HepG2 (cell line): ENCODE measurements at regions not wholly inside any gene's neighbourhood (a gene's known extent, or its start where the extent isn't known, plus 50 kb on each side); places are given as distances from the start of the nearest gene placed in this dataset.

ENCODE experiments used
- ATAC-seq: fragments of 200-7000 bp; cut with Tn5 transposase; 3 replicates; pipeline ENCODE4 v1.9.1; 2020; ENCODE audit warnings: mild to moderate bottlenecking, moderate library complexity
- BruUV-seq: library from RNA; stranded (reverse); fragments of 400-500 nt; replicated peaks from 2 replicates; lab custom pipeline; 2021; lab: Mats Ljungman, UMichigan
- CTCF ChIA-PET: fragments of 300-600 bp; formaldehyde crosslinking; extraction: SDS; loops from one replicate; lab custom pipeline; 2021; ENCODE audit warnings: low total read pairs, inconsistent platforms, low intra/inter-chr PET ratio; lab: Yijun Ruan, JAX
- POLR2A ChIA-PET: fragments of 350-600 bp; sonication (Branson Sonifier 250); formaldehyde crosslinking; loops from one replicate; lab custom pipeline; 2020; ENCODE audit warnings: antibody characterized with exemption, inconsistent platforms; lab: Yijun Ruan, JAX
- DNase-seq: peaks from one replicate; pipeline ENCODE4 v3.0.0-alpha.2; 2015; ENCODE audit warnings: low spot score
- FAIRE-seq: peaks from 3 replicates; lab custom pipeline; 2011; peaks lifted over from hg19 to GRCh38; lab: Jason Lieb, UNC
- H2AFZ ChIP-seq: one replicate; pipeline ENCODE4 v1.6.1; 2011; ENCODE audit warnings: low read length, inconsistent platforms
- H3K27ac ChIP-seq: fragments of 300-600 bp; 3 replicates; pipeline ENCODE4 v1.8.0; 2011; ENCODE audit warnings: mixed run types, mild to moderate bottlenecking, mixed read lengths, low read length, inconsistent platforms; ENCODE audit not compliant: insufficient read depth; ENCODE audit errors: extremely low read length
- H3K27me3 ChIP-seq, 2 experiments: fragments of 200-600 bp in 1 of 2; 2 replicates in 1 of 2; 3 replicates in 1 of 2; pipeline versions ENCODE4 v1.6.0 to v1.8.0; 2011; ENCODE audit warnings: low read length in 2 of 2, mild to moderate bottlenecking in 2 of 2, moderate library complexity in 2 of 2, inconsistent platforms in 1 of 2; ENCODE audit not compliant: insufficient read depth in 2 of 2, control insufficient read depth in 1 of 2
- H3K36me3 ChIP-seq, 2 experiments: fragments of 200-600 bp in 1 of 2; replicated peaks in 1 of 2; 2 replicates in 1 of 2; 3 replicates in 1 of 2; pipeline versions ENCODE4 v1.5.1 to v1.8.0; 2011; ENCODE audit warnings: low read length in 2 of 2, inconsistent platforms in 1 of 2; ENCODE audit not compliant: insufficient read depth in 2 of 2, control insufficient read depth in 1 of 2
- H3K4me1 ChIP-seq: 2 replicates; pipeline ENCODE4 v1.5.1; 2012; ENCODE audit warnings: low read length, inconsistent platforms; ENCODE audit not compliant: insufficient read depth
- H3K4me2 ChIP-seq: 2 replicates; pipeline ENCODE4 v1.6.0; 2011; ENCODE audit warnings: low read depth, low read length, inconsistent platforms
- H3K4me3 ChIP-seq, 3 experiments: fragments of 200-600 bp in 1 of 3; sonication (generic), shearing (Covaris generic) in 1 of 3; replicated peaks in 1 of 3; 2 replicates each; pipeline ENCODE4 v1.5.1; 2011 to 2016; ENCODE audit warnings: low read length in 3 of 3, inconsistent platforms in 2 of 3, low read depth in 2 of 3, mild to moderate bottlenecking in 2 of 3, control low read depth in 1 of 3, mixed read lengths in 1 of 3; ENCODE audit not compliant: insufficient read depth in 1 of 3
- H3K79me2 ChIP-seq: one replicate; pipeline ENCODE4 v1.6.1; 2011; ENCODE audit warnings: low read length, inconsistent platforms; ENCODE audit not compliant: insufficient read depth
- H3K9ac ChIP-seq: 2 replicates; pipeline ENCODE4 v1.6.0; 2011; ENCODE audit warnings: mild to moderate bottlenecking, low read depth, low read length, inconsistent platforms; ENCODE audit not compliant: insufficient read depth
- H3K9me3 ChIP-seq: 2 replicates; pipeline ENCODE4 v1.5.1; 2012; ENCODE audit warnings: mild to moderate bottlenecking, low read length
- H4K20me1 ChIP-seq: 2 replicates; pipeline ENCODE4 v1.6.0; 2011; ENCODE audit warnings: inconsistent platforms, mild to moderate bottlenecking, low read length, moderate library complexity; ENCODE audit not compliant: insufficient read depth
- BCL6 ChIP-seq: IDR thresholded peaks from 2 replicates; pipeline ENCODE4 v1.6.1; 2016; ENCODE audit warnings: missing genetic modification reagents, missing compliant biosample characterization
- FOSL1 ChIP-seq: sonication (generic); formaldehyde crosslinking; IDR thresholded peaks from 2 replicates; pipeline ENCODE4 v1.9.0; 2021; ENCODE audit warnings: missing genetic modification reagents, borderline replicate concordance
- FOSL2 ChIP-seq: sonication (generic); formaldehyde crosslinking; IDR thresholded peaks from 2 replicates; pipeline ENCODE4 v1.4.0; 2020; ENCODE audit warnings: missing genetic modification reagents
- HDAC1 ChIP-seq: sonication (generic); formaldehyde crosslinking; IDR thresholded peaks from 2 replicates; pipeline ENCODE4 v1.5.1; 2020; ENCODE audit warnings: mild to moderate bottlenecking, missing genetic modification reagents
- HNF4A ChIP-seq: sonication (generic); formaldehyde crosslinking; IDR thresholded peaks from 2 replicates; pipeline ENCODE4 v1.4.0; 2020; ENCODE audit warnings: missing genetic modification reagents
- JUNB ChIP-seq: sonication (generic); formaldehyde crosslinking; IDR thresholded peaks from 2 replicates; pipeline ENCODE4 v1.8.0; 2022; ENCODE audit warnings: missing genetic modification reagents, mild to moderate bottlenecking, borderline replicate concordance
- JUND ChIP-seq: sonication (generic); formaldehyde crosslinking; IDR thresholded peaks from 2 replicates; pipeline ENCODE4 v1.8.0; 2022; ENCODE audit warnings: mild to moderate bottlenecking, missing genetic modification reagents
- TEAD3 ChIP-seq: optimal IDR thresholded peaks from 2 replicates; pipeline ENCODE3; 2016; ENCODE audit warnings: borderline replicate concordance
- ZNF17 ChIP-seq: sonication (generic); formaldehyde crosslinking; IDR thresholded peaks from 2 replicates; pipeline ENCODE4 v1.5.0; 2020; ENCODE audit warnings: mild to moderate bottlenecking, missing genetic modification reagents
- ZNF644 ChIP-seq: IDR thresholded peaks from 2 replicates; pipeline ENCODE4 v1.6.1; 2016; ENCODE audit warnings: low read depth
- ZSCAN29 ChIP-seq: sonication (generic); formaldehyde crosslinking; conservative IDR thresholded peaks from 2 replicates; pipeline ENCODE4 v1.4.0; 2020; ENCODE audit warnings: mild to moderate bottlenecking, missing genetic modification reagents
- WGBS: methylation state at CpG from one replicate; pipeline ENCODE4 v1.1.6; 2017; ENCODE audit warnings: low lambda C conversion rate; 5-methylcytosine and 5-hydroxymethylcytosine counted together
- in situ Hi-C: cut with HindIII; loops from 2 replicates; pipeline ENCODE4 v1.10.0; 2017; ENCODE audit warnings: low pct_unique_long_range_greater_than_20kb; ENCODE audit not compliant: extremely low pct_ligation_motif_present
- intact Hi-C: fragments of 100-400 bp; cut with micrococcal nuclease; formaldehyde crosslinking; loops from one replicate; pipeline ENCODE4 v1.10.0; 2022; ENCODE audit not compliant: unreplicated experiment
- TF ChIP-seq, protein P1 (sequence below): sonication (generic); formaldehyde crosslinking; IDR thresholded peaks from 2 replicates; pipeline ENCODE4 v1.4.0; 2020; ENCODE audit warnings: missing genetic modification reagents
- TF ChIP-seq, protein P2 (sequence below): sonication (generic); formaldehyde crosslinking; IDR thresholded peaks from 2 replicates; pipeline ENCODE4 v1.8.0; 2022; ENCODE audit warnings: mild to moderate bottlenecking, missing genetic modification reagents
- TF ChIP-seq, protein P3 (sequence below): IDR thresholded peaks from 2 replicates; pipeline ENCODE4 v1.6.1; 2016; ENCODE audit warnings: low read depth, borderline replicate concordance
- TF ChIP-seq, protein P4 (sequence below): sonication (generic); formaldehyde crosslinking; conservative IDR thresholded peaks from 2 replicates; pipeline ENCODE4 v1.8.1; 2023; ENCODE audit warnings: missing genetic modification reagents
- TF ChIP-seq, protein P5 (sequence below): sonication (generic); formaldehyde crosslinking; IDR thresholded peaks from 2 replicates; pipeline ENCODE4 v1.4.0; 2020; ENCODE audit warnings: missing genetic modification reagents

DNA sequence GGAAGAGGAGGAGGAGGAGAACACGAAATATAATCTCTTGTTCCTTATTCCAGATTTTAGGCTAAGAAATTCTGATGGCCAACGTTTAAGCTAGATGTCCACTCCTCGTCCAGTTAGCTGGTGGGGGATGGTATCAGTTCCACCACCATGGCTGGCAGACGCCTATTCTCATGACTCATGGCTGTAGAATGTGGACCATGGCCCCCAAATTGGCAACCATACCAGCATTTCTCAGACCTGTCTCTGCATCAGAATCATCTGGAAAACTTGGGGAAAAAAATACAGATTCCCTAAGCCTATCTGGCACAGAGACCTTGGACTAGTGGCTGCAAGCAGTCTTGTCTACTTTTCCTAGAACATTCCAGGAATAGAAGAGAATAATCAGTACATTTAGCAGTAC, 267.7 kb upstream of the SIX2 start:
- Histone ChIP-seq H3K79me2 (no peaks in the 10 kb centered on the region), H3K9ac (no peak overlapping the region), H3K4me1 (peaks cover 76% of the 10 kb centered on the region), H4K20me1 (no peaks in the 10 kb centered on the region), H3K36me3 (no peaks in the 10 kb centered on the region), H3K27ac (no peak overlapping the region), H2AFZ (no peak overlapping the region), H3K9me3 (no peaks in the 10 kb centered on the region), H3K27me3 (peaks cover 0 to 8% of the 10 kb centered on the region in 2 experiments; a peak in 3 of 5 replicates), H3K4me3 (no peak overlapping the region), H3K4me2 (no peak overlapping the region)
- in situ Hi-C loops, result no loop called here
- no TSS peak for BruUV-seq
- ChIA-PET CTCF (no interaction called here), POLR2A (interaction anchor here (1.3 kb wide), 1 partner anchor 20 kb away, joined by 5 read pairs; no protein-coding TSS in a partner anchor)
- DNase-seq (peak; percentile 70), FAIRE-seq (no peak), ATAC-seq (no peak)
- intact Hi-C loops, result no loop called here
- 24% methylated on average over 4 of the region's 4 CpGs for WGBS
- TF ChIP-seq ZSCAN29 (CRISPR knock-in tag) (no peak), HDAC1 (CRISPR knock-in tag) (0 out of 2 replicates have a peak, but pooled peaks have one; percentile 21), FOSL1 (CRISPR knock-in tag) (peak; percentile 83), ZNF17 (CRISPR knock-in tag) (no peak), BCL6 (CRISPR knock-in tag) (peak; percentile 42), TEAD3 (CRISPR knock-in tag) (peak; percentile 89), JUND (CRISPR knock-in tag) (peak; percentile 87), ZNF644 (peak; percentile 68; the same call in 1 of the 2 replicates), HNF4A (CRISPR knock-in tag) (peak; percentile 31; the same call in 1 of the 2 replicates), JUNB (CRISPR knock-in tag) (peak; percentile 87), FOSL2 (peak; percentile 96)
- TF ChIP-seq, protein P1, sequence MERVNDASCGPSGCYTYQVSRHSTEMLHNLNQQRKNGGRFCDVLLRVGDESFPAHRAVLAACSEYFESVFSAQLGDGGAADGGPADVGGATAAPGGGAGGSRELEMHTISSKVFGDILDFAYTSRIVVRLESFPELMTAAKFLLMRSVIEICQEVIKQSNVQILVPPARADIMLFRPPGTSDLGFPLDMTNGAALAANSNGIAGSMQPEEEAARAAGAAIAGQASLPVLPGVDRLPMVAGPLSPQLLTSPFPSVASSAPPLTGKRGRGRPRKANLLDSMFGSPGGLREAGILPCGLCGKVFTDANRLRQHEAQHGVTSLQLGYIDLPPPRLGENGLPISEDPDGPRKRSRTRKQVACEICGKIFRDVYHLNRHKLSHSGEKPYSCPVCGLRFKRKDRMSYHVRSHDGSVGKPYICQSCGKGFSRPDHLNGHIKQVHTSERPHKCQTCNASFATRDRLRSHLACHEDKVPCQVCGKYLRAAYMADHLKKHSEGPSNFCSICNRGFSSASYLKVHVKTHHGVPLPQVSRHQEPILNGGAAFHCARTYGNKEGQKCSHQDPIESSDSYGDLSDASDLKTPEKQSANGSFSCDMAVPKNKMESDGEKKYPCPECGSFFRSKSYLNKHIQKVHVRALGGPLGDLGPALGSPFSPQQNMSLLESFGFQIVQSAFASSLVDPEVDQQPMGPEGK (CRISPR knock-in tag), result no peak
- TF ChIP-seq, protein P2, sequence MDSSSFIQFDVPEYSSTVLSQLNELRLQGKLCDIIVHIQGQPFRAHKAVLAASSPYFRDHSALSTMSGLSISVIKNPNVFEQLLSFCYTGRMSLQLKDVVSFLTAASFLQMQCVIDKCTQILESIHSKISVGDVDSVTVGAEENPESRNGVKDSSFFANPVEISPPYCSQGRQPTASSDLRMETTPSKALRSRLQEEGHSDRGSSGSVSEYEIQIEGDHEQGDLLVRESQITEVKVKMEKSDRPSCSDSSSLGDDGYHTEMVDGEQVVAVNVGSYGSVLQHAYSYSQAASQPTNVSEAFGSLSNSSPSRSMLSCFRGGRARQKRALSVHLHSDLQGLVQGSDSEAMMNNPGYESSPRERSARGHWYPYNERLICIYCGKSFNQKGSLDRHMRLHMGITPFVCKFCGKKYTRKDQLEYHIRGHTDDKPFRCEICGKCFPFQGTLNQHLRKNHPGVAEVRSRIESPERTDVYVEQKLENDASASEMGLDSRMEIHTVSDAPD (CRISPR knock-in tag), result peak; percentile 70
- TF ChIP-seq, protein P3, sequence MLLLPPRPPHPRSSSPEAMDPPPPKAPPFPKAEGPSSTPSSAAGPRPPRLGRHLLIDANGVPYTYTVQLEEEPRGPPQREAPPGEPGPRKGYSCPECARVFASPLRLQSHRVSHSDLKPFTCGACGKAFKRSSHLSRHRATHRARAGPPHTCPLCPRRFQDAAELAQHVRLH (CRISPR knock-in tag), result 0 out of 2 replicates have a peak, but pooled peaks have one; percentile 31
- TF ChIP-seq, protein P4, sequence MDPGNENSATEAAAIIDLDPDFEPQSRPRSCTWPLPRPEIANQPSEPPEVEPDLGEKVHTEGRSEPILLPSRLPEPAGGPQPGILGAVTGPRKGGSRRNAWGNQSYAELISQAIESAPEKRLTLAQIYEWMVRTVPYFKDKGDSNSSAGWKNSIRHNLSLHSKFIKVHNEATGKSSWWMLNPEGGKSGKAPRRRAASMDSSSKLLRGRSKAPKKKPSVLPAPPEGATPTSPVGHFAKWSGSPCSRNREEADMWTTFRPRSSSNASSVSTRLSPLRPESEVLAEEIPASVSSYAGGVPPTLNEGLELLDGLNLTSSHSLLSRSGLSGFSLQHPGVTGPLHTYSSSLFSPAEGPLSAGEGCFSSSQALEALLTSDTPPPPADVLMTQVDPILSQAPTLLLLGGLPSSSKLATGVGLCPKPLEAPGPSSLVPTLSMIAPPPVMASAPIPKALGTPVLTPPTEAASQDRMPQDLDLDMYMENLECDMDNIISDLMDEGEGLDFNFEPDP, result no peak
- TF ChIP-seq, protein P5, sequence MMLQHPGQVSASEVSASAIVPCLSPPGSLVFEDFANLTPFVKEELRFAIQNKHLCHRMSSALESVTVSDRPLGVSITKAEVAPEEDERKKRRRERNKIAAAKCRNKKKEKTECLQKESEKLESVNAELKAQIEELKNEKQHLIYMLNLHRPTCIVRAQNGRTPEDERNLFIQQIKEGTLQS (CRISPR knock-in tag), result peak; percentile 92
